HCT116 (cell line): ENCODE measurements at regions not wholly inside any gene's neighbourhood (a gene's known extent, or its start where the extent isn't known, plus 50 kb on each side); places are given as distances from the start of the nearest gene placed in this dataset.

ENCODE experiments used
- ATAC-seq: fragments of 200-7000 bp; cut with Tn5 transposase; 2 replicates; pipeline ENCODE4 v1.9.1; 2020; ENCODE audit warnings: mild to moderate bottlenecking, moderate library complexity
- BruUV-seq: library from RNA; stranded (reverse); fragments of 400-500 nt; replicated peaks from 2 replicates; lab custom pipeline; 2021; lab: Mats Ljungman, UMichigan
- CTCF ChIA-PET: fragments of 300-600 bp; sonication (Branson Sonifier 250); formaldehyde crosslinking; loops from one replicate; lab custom pipeline; 2021; ENCODE audit warnings: antibody characterized with exemption; lab: Charles Lee
- POLR2A ChIA-PET: fragments of 300-600, 350-600 bp; sonication (Branson Sonifier 250); formaldehyde crosslinking; loops from one replicate; lab custom pipeline; 2021; ENCODE audit warnings: antibody characterized with exemption; lab: Charles Lee
- RAD21 ChIA-PET, 2 experiments: fragments of 300-600 bp; sonication (Branson Sonifier 250); formaldehyde crosslinking; loops; one replicate each; lab custom pipeline; 2023; ENCODE audit warnings: low total read pairs in 2 of 2; ENCODE audit not compliant: uncharacterized antibody in 2 of 2, unreplicated experiment in 2 of 2, low non-redundant PET in 1 of 2; lab: Charles Lee
- DNase-seq: peaks from one replicate; pipeline ENCODE4 v3.0.0-alpha.2; 2010; ENCODE audit warnings: low read depth, low spot score
- H2AFZ ChIP-seq: fragments of 200-600 bp; shearing (Covaris generic), sonication (generic); 2 replicates; pipeline ENCODE4 v1.6.1; 2017; ENCODE audit warnings: low read depth, mixed run types, mixed read lengths, antibody characterized with exemption, low read length; ENCODE audit not compliant: poor library complexity, severe bottlenecking
- H3K27ac ChIP-seq: 2 replicates; pipeline ENCODE4 v1.5.1; 2012; ENCODE audit warnings: low read depth, low read length
- H3K27me3 ChIP-seq: fragments of 200-600 bp; sonication (generic); 2 replicates; pipeline ENCODE4 v1.6.1; 2016; ENCODE audit warnings: mixed run types, low read length, mixed read lengths; ENCODE audit not compliant: insufficient read depth
- H3K36me3 ChIP-seq, 2 experiments: fragments of 200-500 bp in 1 of 2; fragments of 200-600 bp in 1 of 2; sonication (Bioruptor generic) in 1 of 2; sonication (generic) in 1 of 2; 2 replicates each; pipeline versions ENCODE4 v1.5.1 to v1.6.1; 2014 to 2016; ENCODE audit warnings: low read length in 2 of 2, inconsistent platforms in 1 of 2, mixed read lengths in 1 of 2, mixed run types in 1 of 2; ENCODE audit not compliant: insufficient read depth in 2 of 2, control insufficient read depth in 1 of 2
- H3K4me1 ChIP-seq, 2 experiments: fragments of 200-600 bp in 1 of 2; sonication (generic) in 1 of 2; 2 replicates each; pipeline versions ENCODE4 v1.5.1 to v1.6.1; 2012 to 2017; ENCODE audit warnings: low read length in 2 of 2, inconsistent platforms in 1 of 2, mild to moderate bottlenecking in 1 of 2, mixed read lengths in 1 of 2, mixed run types in 1 of 2, moderate library complexity in 1 of 2; ENCODE audit not compliant: insufficient read depth in 2 of 2, control insufficient read depth in 1 of 2
- H3K4me2 ChIP-seq: fragments of 200-600 bp; sonication (generic); 2 replicates; pipeline ENCODE4 v1.6.1; 2017; ENCODE audit warnings: mixed run types, low read length, mixed read lengths
- H3K4me3 ChIP-seq, 2 experiments: fragments of 200-600 bp in 1 of 2; sonication (generic) in 1 of 2; replicated peaks in 1 of 2; 2 replicates each; pipeline ENCODE4 v1.5.1; 2011 to 2016; ENCODE audit warnings: low read length in 2 of 2, control low read depth in 1 of 2, low read depth in 1 of 2, mild to moderate bottlenecking in 1 of 2, mixed read lengths in 1 of 2, mixed run types in 1 of 2
- H3K79me2 ChIP-seq: fragments of 200-600 bp; sonication (generic); 2 replicates; pipeline ENCODE4 v1.6.1; 2017; ENCODE audit warnings: mild to moderate bottlenecking, mixed run types, low read length, moderate library complexity, mixed read lengths; ENCODE audit not compliant: insufficient read depth
- H3K9ac ChIP-seq: fragments of 200-600 bp; sonication (generic); 2 replicates; pipeline ENCODE4 v1.6.1; 2016; ENCODE audit warnings: low read length, mixed read lengths
- H3K9me2 ChIP-seq: fragments of 200-600 bp; sonication (generic), shearing (Covaris generic); 2 replicates; pipeline ENCODE4 v1.6.1; 2017; ENCODE audit warnings: mixed run types, mild to moderate bottlenecking, moderate library complexity; ENCODE audit not compliant: insufficient read depth
- H3K9me3 ChIP-seq, 2 experiments: fragments of 200-500 bp in 1 of 2; fragments of 200-600 bp in 1 of 2; sonication (Bioruptor generic) in 1 of 2; sonication (generic) in 1 of 2; 2 replicates each; pipeline ENCODE4 v1.6.1; 2014 to 2017; ENCODE audit warnings: low read length in 2 of 2, mixed read lengths in 2 of 2, inconsistent platforms in 1 of 2, low read depth in 1 of 2, mild to moderate bottlenecking in 1 of 2, mixed run types in 1 of 2, moderate library complexity in 1 of 2; ENCODE audit not compliant: control insufficient read depth in 1 of 2, insufficient read depth in 1 of 2
- H4K20me1 ChIP-seq: fragments of 200-600 bp; sonication (generic), shearing (Covaris generic); 2 replicates; pipeline ENCODE4 v1.6.1; 2017; ENCODE audit warnings: mixed run types, mild to moderate bottlenecking, moderate library complexity; ENCODE audit not compliant: insufficient read depth
- ATF3 ChIP-seq: IDR thresholded peaks from 2 replicates; pipeline ENCODE4 v1.6.1; 2012
- CBX3 ChIP-seq: IDR thresholded peaks from 2 replicates; pipeline ENCODE4 v1.6.1; 2012; ENCODE audit warnings: low read depth
- ELF1 ChIP-seq: IDR thresholded peaks from 2 replicates; pipeline ENCODE4 v1.6.1; 2012; ENCODE audit warnings: low read depth, borderline replicate concordance
- EZH2phosphoT487 ChIP-seq: fragments of 200-600 bp; IDR thresholded peaks from 2 replicates; pipeline ENCODE4 v1.6.1; 2018; ENCODE audit warnings: antibody characterized with exemption, borderline replicate concordance
- JUND ChIP-seq: IDR thresholded peaks from 2 replicates; pipeline ENCODE4 v1.6.1; 2012
- POLR2AphosphoS5 ChIP-seq: IDR thresholded peaks from 2 replicates; pipeline ENCODE4 v1.6.1; 2011; ENCODE audit warnings: mild to moderate bottlenecking, low read depth, low read length, moderate library complexity
- RAD21 ChIP-seq: IDR thresholded peaks from 2 replicates; pipeline ENCODE4 v1.6.1; 2012; ENCODE audit warnings: low read depth, mild to moderate bottlenecking
- REST ChIP-seq: IDR thresholded peaks from 2 replicates; pipeline ENCODE4 v1.6.1; 2012; ENCODE audit warnings: low read depth
- SP1 ChIP-seq: IDR thresholded peaks from 2 replicates; pipeline ENCODE4 v1.6.1; 2012; ENCODE audit warnings: low read depth
- YY1 ChIP-seq: IDR thresholded peaks from 2 replicates; pipeline ENCODE4 v1.6.1; 2011; ENCODE audit warnings: low read length, low read depth, moderate library complexity, mild to moderate bottlenecking; ENCODE audit not compliant: insufficient replicate concordance; ENCODE audit errors: extremely low read depth
- intact Hi-C: fragments of 100-400 bp; cut with micrococcal nuclease; formaldehyde crosslinking; loops from 2 replicates; pipeline ENCODE4 v1.10.0; 2022

- TF ChIP-seq REST = no peak
- no peak for TF ChIP-seq SP1
- no peak for TF ChIP-seq CBX3
- TF ChIP-seq ELF1 = no peak
These were observed 331.2 kb downstream of the TLE4 start (continued) for GRCh38 chr9:79902825-79903600.

- Histone ChIP-seq H3K4me1 (no peaks in the 10 kb centered on the region), H4K20me1 (no peaks in the 10 kb centered on the region), H3K4me3 (no peak overlapping the region), H2AFZ (no peak overlapping the region), H3K9me2 (no peaks in the 10 kb centered on the region), H3K4me2 (no peak overlapping the region), H3K9ac (no peak overlapping the region), H3K79me2 (no peaks in the 10 kb centered on the region), H3K27ac (no peak overlapping the region), H3K27me3 (no peaks in the 10 kb centered on the region), H3K9me3 (peaks cover 17 to 33% of the 10 kb centered on the region in 2 experiments; a peak in 2 of 4 replicates), H3K36me3 (no peaks in the 10 kb centered on the region)
- CTCF ChIA-PET = no interaction called here
- no peak for ATAC-seq
- DNase-seq = no peak
- POLR2A ChIA-PET = no interaction called here
- RAD21 ChIA-PET = no interaction called here
- TF ChIP-seq ATF3 (no peak), CBX3 (no peak), YY1 (no peak), JUND (no peak), REST (no peak), RAD21 (no peak), EZH2phosphoT487 (no peak), POLR2AphosphoS5 (no peak)
- intact Hi-C loops = no loop called here
- BruUV-seq = no TSS peak
These were observed 329.0 kb downstream of the TLE4 start for GRCh38 chr9:79900754-79901153.
